GM12864 (cell line): ENCODE measurements at regions not wholly inside any gene's neighbourhood (a gene's known extent, or its start where the extent isn't known, plus 50 kb on each side); places are given as distances from the start of the nearest gene placed in this dataset.
"Not testable (repeated sequence)": the region's sequence is repeated elsewhere in the genome, so short reads cannot be mapped to it uniquely, and the experiment has no call there.

ENCODE experiments used
- DNase-seq: peaks from one replicate; pipeline ENCODE4 v3.0.0-alpha.2; 2011; ENCODE audit warnings: low read depth
- H3K4me3 ChIP-seq: 2 replicates; pipeline ENCODE4 v1.5.1; 2011; ENCODE audit warnings: mild to moderate bottlenecking, low read depth, low read length, control low read depth
- CTCF ChIP-seq: IDR thresholded peaks from 2 replicates; pipeline ENCODE4 v1.5.1; 2011; ENCODE audit warnings: low read depth, mild to moderate bottlenecking, moderate library complexity, low read length, control low read depth, inconsistent platforms; ENCODE audit errors: missing control alignments

GRCh38 chrX:80508083-80508482 is 87.8 kb downstream of the TENT5D start:
- DNase-seq, H3K4me3 ChIP-seq: not testable (repeated sequence)

- no peak for TF ChIP-seq CTCF
- H3K4me3 ChIP-seq, result no peak overlapping the region
- DNase-seq, result no peak
These were observed 91.9 kb downstream of the TENT5D start for GRCh38 chrX:80511969-80512760.

GRCh38 chrX:80512924-80513323 is 92.7 kb downstream of the TENT5D start:
- DNase-seq, result no peak
- no peak for TF ChIP-seq CTCF
- H3K4me3 ChIP-seq, result no peak overlapping the region

- TF ChIP-seq CTCF, result no peak
- H3K4me3 ChIP-seq, result no peak overlapping the region
- DNase-seq, result no peak
These were observed 93.4 kb downstream of the TENT5D start for GRCh38 chrX:80513625-80514024.

- H3K4me3 ChIP-seq, result no peak overlapping the region
- no peak for TF ChIP-seq CTCF
- DNase-seq, result no peak
These were observed 116.8 kb downstream of the TENT5D start for GRCh38 chrX:80537096-80537495.

GRCh38 chrX:80550722-80551121 is 130.5 kb downstream of the TENT5D start:
- H3K4me3 ChIP-seq, result no peak overlapping the region
- TF ChIP-seq CTCF, result peak; percentile 24
- DNase-seq, result no peak

- TF ChIP-seq CTCF, result no peak
- no peak overlapping the region for H3K4me3 ChIP-seq
- no peak for DNase-seq
These were observed 135.9 kb downstream of the TENT5D start for GRCh38 chrX:80556148-80556547.
